HEK293 (cell line): ENCODE measurements at regions not wholly inside any gene's neighbourhood (a gene's known extent, or its start where the extent isn't known, plus 50 kb on each side); places are given as distances from the start of the nearest gene placed in this dataset.

Experiments used
- CTCF ChIA-PET: fragments of 350-600 bp; formaldehyde crosslinking; extraction: SDS; loops from one replicate; lab custom pipeline; 2021; ENCODE audit warnings: antibody characterized with exemption; lab: Yijun Ruan, JAX
- POLR2A ChIA-PET: fragments of 300-600 bp; formaldehyde crosslinking; extraction: SDS; loops from one replicate; lab custom pipeline; 2020; ENCODE audit warnings: antibody characterized with exemption, inconsistent platforms; lab: Yijun Ruan, JAX
- H3K27ac ChIP-seq: fragments of 200-500 bp; sonication (Bioruptor generic); 2 replicates; pipeline ENCODE4 v1.5.1; 2014; ENCODE audit warnings: low read depth, low read length, control low read depth, inconsistent platforms; ENCODE audit errors: extremely low read depth
- H3K36me3 ChIP-seq, 2 experiments: fragments of 200-500 bp in 1 of 2; sonication (Bioruptor generic) in 1 of 2; 1 replicate in 1 of 2; 2 replicates in 1 of 2; pipeline ENCODE4 v1.5.1; 2014 to 2017; ENCODE audit warnings: inconsistent platforms in 2 of 2, low read length in 2 of 2; ENCODE audit not compliant: control insufficient read depth in 2 of 2, insufficient read depth in 1 of 2
- H3K4me1 ChIP-seq: fragments of 200-500 bp; sonication (Bioruptor generic); 2 replicates; pipeline ENCODE4 v1.5.1; 2014; ENCODE audit warnings: mild to moderate bottlenecking, low read length, inconsistent platforms; ENCODE audit not compliant: control insufficient read depth, insufficient read depth
- H3K4me3 ChIP-seq: 2 replicates; pipeline ENCODE4 v1.5.1; 2011; ENCODE audit warnings: low read depth, mild to moderate bottlenecking, control low read depth, low read length, moderate library complexity
- H3K9me3 ChIP-seq: fragments of 200-500 bp; sonication (Bioruptor generic); 2 replicates; pipeline ENCODE4 v1.5.1; 2014; ENCODE audit warnings: low read depth, low read length, inconsistent platforms; ENCODE audit not compliant: control insufficient read depth, insufficient read depth
- BCL11B ChIP-seq: fragments of 450-650 bp; formaldehyde crosslinking; IDR thresholded peaks from 2 replicates; pipeline ENCODE4 v1.5.1; 2016; ENCODE audit warnings: low read depth, missing biosample characterization, missing genetic modification characterization
- CTCF ChIP-seq: fragments of 450-650 bp; formaldehyde crosslinking; IDR thresholded peaks from 2 replicates; pipeline ENCODE4 v1.5.1; 2016; ENCODE audit warnings: missing biosample characterization, missing genetic modification characterization
- OVOL3 ChIP-seq: fragments of 450-650 bp; formaldehyde crosslinking; IDR thresholded peaks from 2 replicates; pipeline ENCODE4 v1.5.1; 2016; ENCODE audit warnings: missing biosample characterization, missing genetic modification characterization
- PRDM10 ChIP-seq: fragments of 450-650 bp; formaldehyde crosslinking; IDR thresholded peaks from 2 replicates; pipeline ENCODE4 v1.5.1; 2016; ENCODE audit warnings: missing biosample characterization, missing genetic modification characterization
- RBAK ChIP-seq: fragments of 450-650 bp; formaldehyde crosslinking; IDR thresholded peaks from 2 replicates; pipeline ENCODE4 v1.5.1; 2016; ENCODE audit warnings: missing biosample characterization, missing genetic modification characterization
- YY2 ChIP-seq: fragments of 450-650 bp; formaldehyde crosslinking; IDR thresholded peaks from 2 replicates; pipeline ENCODE4 v1.5.1; 2016; ENCODE audit warnings: missing biosample characterization, missing genetic modification characterization
- ZNF157 ChIP-seq: fragments of 450-650 bp; formaldehyde crosslinking; IDR thresholded peaks from 2 replicates; pipeline ENCODE4 v1.5.1; 2016; ENCODE audit warnings: missing biosample characterization, missing genetic modification characterization
- ZNF202 ChIP-seq: fragments of 450-650 bp; formaldehyde crosslinking; IDR thresholded peaks from 2 replicates; pipeline ENCODE4 v1.5.1; 2016; ENCODE audit warnings: missing biosample characterization, missing genetic modification characterization, borderline replicate concordance
- ZNF274 ChIP-seq, 2 experiments: fragments of 200-500 bp in 1 of 2; fragments of 450-650 bp in 1 of 2; sonication (Bioruptor generic) in 1 of 2; formaldehyde crosslinking in 1 of 2; IDR thresholded peaks; 2 replicates each; pipeline versions ENCODE4 v1.5.1 to v1.6.1; 2014 to 2016; ENCODE audit warnings: borderline replicate concordance in 1 of 2, inconsistent platforms in 1 of 2, low read length in 1 of 2, missing biosample characterization in 1 of 2, missing genetic modification characterization in 1 of 2
- ZNF37A ChIP-seq: fragments of 450-650 bp; IDR thresholded peaks from 2 replicates; pipeline ENCODE4 v1.5.1; 2018; ENCODE audit warnings: missing biosample characterization, missing genetic modification characterization
- ZNF530 ChIP-seq: fragments of 450-650 bp; formaldehyde crosslinking; IDR thresholded peaks from 2 replicates; pipeline ENCODE4 v1.5.1; 2016; ENCODE audit warnings: low read depth, missing biosample characterization, missing genetic modification characterization
- ZNF544 ChIP-seq: fragments of 450-650 bp; formaldehyde crosslinking; IDR thresholded peaks from 2 replicates; pipeline ENCODE4 v1.5.0; 2017; ENCODE audit warnings: missing biosample characterization, missing genetic modification characterization
- ZNF571 ChIP-seq: fragments of 450-650 bp; formaldehyde crosslinking; IDR thresholded peaks from 2 replicates; pipeline ENCODE4 v1.5.0; 2017; ENCODE audit warnings: missing biosample characterization, missing genetic modification characterization
- ZNF580 ChIP-seq: fragments of 450-650 bp; formaldehyde crosslinking; IDR thresholded peaks from 2 replicates; pipeline ENCODE4 v1.5.1; 2016; ENCODE audit warnings: missing biosample characterization, missing genetic modification characterization
- ZNF585B ChIP-seq: fragments of 450-650 bp; formaldehyde crosslinking; IDR thresholded peaks from 2 replicates; pipeline ENCODE4 v1.5.1; 2016; ENCODE audit warnings: missing biosample characterization, missing genetic modification characterization
- ZNF677 ChIP-seq: fragments of 450-650 bp; IDR thresholded peaks from 2 replicates; pipeline ENCODE4 v1.5.0; 2018; ENCODE audit warnings: missing biosample characterization, mild to moderate bottlenecking, missing genetic modification characterization, moderate library complexity
- ZNF704 ChIP-seq: fragments of 450-650 bp; formaldehyde crosslinking; IDR thresholded peaks from 2 replicates; pipeline ENCODE4 v1.5.1; 2016; ENCODE audit warnings: missing biosample characterization, missing genetic modification characterization
- ZNF707 ChIP-seq: fragments of 450-650 bp; formaldehyde crosslinking; IDR thresholded peaks from 2 replicates; pipeline ENCODE4 v1.5.1; 2016; ENCODE audit warnings: missing biosample characterization, missing genetic modification characterization
- ZNF76 ChIP-seq: fragments of 450-650 bp; formaldehyde crosslinking; IDR thresholded peaks from 2 replicates; pipeline ENCODE4; 2016; ENCODE audit warnings: low read depth, missing biosample characterization, missing genetic modification characterization, borderline replicate concordance
- ZNF843 ChIP-seq: fragments of 450-650 bp; formaldehyde crosslinking; IDR thresholded peaks from 2 replicates; pipeline ENCODE4 v1.5.1; 2016; ENCODE audit warnings: missing biosample characterization, missing genetic modification characterization
- ZXDB ChIP-seq: fragments of 450-650 bp; formaldehyde crosslinking; IDR thresholded peaks from 2 replicates; pipeline ENCODE4 v1.5.1; 2016; ENCODE audit warnings: missing biosample characterization, missing genetic modification characterization

GRCh38 chr12:20305470-20305869 lies 62.9 kb upstream of the PDE3A start (continued):
- TF ChIP-seq ZNF274 (IDR thresholded peaks at IDR 0.05; ENCODE audit: low read length) (no peak), ZNF274 (tag by site-specific recombination; IDR thresholded peaks at IDR 0.05; ENCODE audit: borderline replicate concordance) (no peak), ZNF571 (tag by site-specific recombination) (no peak), ZNF157 (tag by site-specific recombination) (no peak), BCL11B (tag by site-specific recombination) (no peak), ZNF707 (no peak), ZNF704 (no peak), ZNF37A (tag by site-specific recombination) (no peak)

GRCh38 chr12:20309504-20310148 lies 58.7 kb upstream of the PDE3A start:
- TF ChIP-seq ZNF202 (no peak), ZNF530 (tag by site-specific recombination) (no peak), RBAK (tag by site-specific recombination) (no peak), ZNF37A (tag by site-specific recombination) (no peak), ZNF585B (tag by site-specific recombination) (no peak), ZNF76 (tag by site-specific recombination) (no peak)
- Histone ChIP-seq H3K9me3 (no peaks in the 10 kb centered on the region), H3K4me3 (no peak overlapping the region), H3K4me1 (no peaks in the 10 kb centered on the region), H3K36me3 (no peaks in the 10 kb centered on the region), H3K27ac (no peak overlapping the region)
- CTCF ChIA-PET = no interaction called here
- POLR2A ChIA-PET = no interaction called here

- Histone ChIP-seq H3K4me3 (no peak overlapping the region), H3K4me1 (no peaks in the 10 kb centered on the region), H3K36me3 (no peaks in the 10 kb centered on the region), H3K9me3 (no peaks in the 10 kb centered on the region), H3K27ac (no peak overlapping the region)
- CTCF ChIA-PET = interaction anchor here (0.6 to 0.7 kb wide), 2 partner anchors 35 to 204 kb away, joined by 3 read pairs; no protein-coding TSS in a partner anchor
- POLR2A ChIA-PET = no interaction called here
- no peak for TF ChIP-seq ZNF843 (tag by site-specific recombination)
- TF ChIP-seq ZNF677 = no peak
- no peak for TF ChIP-seq ZNF76 (tag by site-specific recombination)
- no peak for TF ChIP-seq ZNF274 (IDR thresholded peaks at IDR 0.05; ENCODE audit: low read length)
- TF ChIP-seq ZNF274 (tag by site-specific recombination; IDR thresholded peaks at IDR 0.05; ENCODE audit: borderline replicate concordance) = no peak
- no peak for TF ChIP-seq ZNF544 (tag by site-specific recombination)
- TF ChIP-seq OVOL3 (tag by site-specific recombination) = no peak
- no peak for TF ChIP-seq PRDM10 (tag by site-specific recombination)
- TF ChIP-seq YY2 = no peak
- TF ChIP-seq ZNF580 = no peak
- TF ChIP-seq ZXDB (tag by site-specific recombination) = no peak
- TF ChIP-seq CTCF (tag by site-specific recombination) = no peak
Observed at GRCh38 chr12:20314328-20314727, 54.0 kb upstream of the PDE3A start.
